HG03064 (cell line): ENCODE measurements at regions not wholly inside any gene's neighbourhood (a gene's known extent, or its start where the extent isn't known, plus 50 kb on each side); places are given as distances from the start of the nearest gene placed in this dataset.

Experiments
- ATAC-seq: cut with Tn5 transposase; IDR thresholded peaks from one replicate; pipeline ENCODE4 v1.9.1; 2021; ENCODE audit warnings: low read depth; ENCODE audit not compliant: unreplicated experiment

DNA sequence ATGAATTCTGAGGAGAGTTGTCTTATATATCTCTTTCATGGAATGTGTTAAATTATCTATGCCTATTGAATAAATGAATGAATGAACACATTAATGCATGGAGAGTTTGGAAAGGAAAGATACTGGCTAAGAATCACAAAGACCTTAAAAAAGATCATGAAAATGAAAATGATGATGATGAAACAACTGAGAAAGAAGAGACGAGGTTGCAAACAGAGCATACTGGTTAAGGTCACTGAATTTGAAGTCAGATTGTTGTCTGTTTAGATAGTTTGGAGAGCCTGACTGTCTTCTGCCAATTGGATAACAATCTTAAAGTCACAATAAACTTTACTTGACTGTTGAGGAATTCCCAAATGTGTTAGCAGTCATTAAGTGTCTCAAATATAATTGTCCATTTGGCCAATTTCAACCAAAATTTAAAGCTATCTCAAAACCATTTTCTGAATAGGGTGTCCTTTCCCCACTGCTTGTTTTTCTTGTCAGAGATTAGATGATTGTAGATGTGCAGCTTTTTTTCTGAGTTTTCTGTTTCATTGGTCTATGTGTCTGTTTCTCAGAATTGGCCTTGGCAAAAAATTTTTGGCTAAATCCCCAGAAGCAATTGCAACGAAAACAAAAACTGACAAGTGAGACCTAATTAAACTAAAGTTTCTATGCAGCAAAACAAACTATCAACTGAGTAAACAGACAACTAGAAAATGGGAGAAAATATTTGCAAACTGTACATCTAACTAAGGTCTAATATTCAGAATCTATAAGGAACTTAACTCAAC is 132.2 kb downstream of the PTGER3 start:
- no peak for ATAC-seq

DNA sequence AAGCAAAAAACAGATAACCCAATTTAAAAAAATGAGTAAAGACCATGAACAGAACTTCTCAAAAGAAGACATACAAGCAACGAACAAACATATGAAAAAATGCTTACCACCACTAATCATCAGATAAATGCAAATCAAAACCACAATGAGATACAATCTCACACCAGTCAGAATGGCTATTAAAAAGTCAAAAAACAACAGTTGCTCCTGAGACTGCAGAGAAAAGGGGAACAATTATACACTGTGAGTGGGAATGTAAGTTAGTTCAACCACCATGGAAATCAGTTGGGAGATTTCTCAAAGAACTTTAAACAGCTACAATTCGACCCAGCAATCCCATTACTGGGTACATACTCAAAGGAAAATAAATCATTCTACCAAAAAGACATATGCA is 131.6 kb downstream of the PTGER3 start:
- ATAC-seq: no peak

DNA sequence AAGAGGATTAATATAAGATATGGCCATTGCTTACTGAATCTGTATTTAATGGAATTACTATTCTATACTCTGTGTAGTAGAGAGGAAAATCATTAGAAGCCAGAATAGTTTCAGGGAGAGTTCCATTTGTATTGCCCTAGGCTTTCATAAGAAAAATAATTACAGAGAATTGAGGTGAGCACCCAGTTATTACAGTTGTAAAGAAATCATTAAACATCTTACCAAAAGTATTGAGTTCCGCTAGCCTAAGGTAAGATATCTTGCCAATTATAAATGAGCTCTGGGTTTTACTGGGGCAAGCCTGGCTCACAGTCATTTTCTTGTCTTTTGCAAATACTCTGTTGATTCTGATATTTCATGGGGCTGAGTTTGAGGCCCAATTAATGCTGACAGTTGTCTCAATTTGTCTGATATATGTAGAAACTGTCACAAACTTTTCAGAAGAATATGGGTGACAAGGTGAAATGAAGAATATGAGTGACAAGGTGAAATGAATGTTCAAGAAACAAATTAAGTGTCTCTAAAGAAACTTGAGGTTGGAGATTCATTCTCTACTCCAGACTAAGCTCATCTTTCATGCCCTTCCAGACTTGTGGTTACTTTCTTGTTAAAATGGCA is 127.8 kb downstream of the PTGER3 start:
- ATAC-seq: no peak
